DND-41 (cell line): ENCODE measurements at regions not wholly inside any gene's neighbourhood (a gene's known extent, or its start where the extent isn't known, plus 50 kb on each side); places are given as distances from the start of the nearest gene placed in this dataset.

Source experiments
- ATAC-seq: fragments of 200-7000 bp; cut with Tn5 transposase; 3 replicates; pipeline ENCODE4 v1.9.1; 2021; ENCODE audit warnings: low read depth; ENCODE audit not compliant: insufficient read depth
- DNase-seq: peaks from one replicate; pipeline ENCODE4 v3.0.0-alpha.2; 2020
- H2AFZ ChIP-seq: 2 replicates; pipeline ENCODE4 v1.6.0; 2012; ENCODE audit warnings: low read depth, low read length
- H3K27ac ChIP-seq: 2 replicates; pipeline ENCODE4 v1.5.1; 2012; ENCODE audit warnings: low read length, inconsistent platforms
- H3K27me3 ChIP-seq: fragments of 200-600 bp; sonication (generic); 2 replicates; pipeline ENCODE4 v1.6.0; 2012; ENCODE audit warnings: low read length, mild to moderate bottlenecking, inconsistent platforms; ENCODE audit not compliant: insufficient read depth, poor library complexity
- H3K36me3 ChIP-seq: 2 replicates; pipeline ENCODE4 v1.5.1; 2012; ENCODE audit warnings: low read length, inconsistent platforms; ENCODE audit not compliant: insufficient read depth
- H3K4me1 ChIP-seq: 2 replicates; pipeline ENCODE4 v1.5.1; 2012; ENCODE audit warnings: mild to moderate bottlenecking, low read length; ENCODE audit not compliant: insufficient read depth
- H3K4me2 ChIP-seq: 2 replicates; pipeline ENCODE4 v1.6.0; 2012; ENCODE audit warnings: mild to moderate bottlenecking, moderate library complexity, low read length, inconsistent platforms; ENCODE audit not compliant: insufficient read depth
- H3K4me3 ChIP-seq, 2 experiments: fragments of 200-600 bp in 1 of 2; shearing (Covaris generic) in 1 of 2; 2 replicates each; pipeline ENCODE4 v1.5.1; 2012 to 2016; ENCODE audit warnings: inconsistent platforms in 2 of 2, low read length in 2 of 2, mild to moderate bottlenecking in 2 of 2, low read depth in 1 of 2, moderate library complexity in 1 of 2
- H3K79me2 ChIP-seq: 2 replicates; pipeline ENCODE4 v1.6.0; 2012; ENCODE audit warnings: low read length, inconsistent platforms; ENCODE audit not compliant: insufficient read depth
- H3K9ac ChIP-seq: 2 replicates; pipeline ENCODE4 v1.6.0; 2012; ENCODE audit warnings: low read depth, mild to moderate bottlenecking, inconsistent platforms, low read length, moderate library complexity
- H3K9me3 ChIP-seq: 2 replicates; pipeline ENCODE4 v1.5.1; 2012; ENCODE audit warnings: low read length, moderate library complexity, mild to moderate bottlenecking, inconsistent platforms; ENCODE audit not compliant: insufficient read depth, severe bottlenecking
- H4K20me1 ChIP-seq: 2 replicates; pipeline ENCODE4 v1.6.0; 2012; ENCODE audit warnings: low read length; ENCODE audit not compliant: insufficient read depth
- EZH2 ChIP-seq: IDR thresholded peaks from 3 replicates; pipeline ENCODE4 v1.6.1; 2012; ENCODE audit warnings: borderline replicate concordance, low read depth, mild to moderate bottlenecking, moderate library complexity, low read length, inconsistent platforms; ENCODE audit not compliant: severe bottlenecking
- TF ChIP-seq, protein P1 (sequence below): IDR thresholded peaks from 2 replicates; pipeline ENCODE4 v1.5.1; 2012; ENCODE audit warnings: borderline replicate concordance, low read length, moderate library complexity, mild to moderate bottlenecking; ENCODE audit not compliant: poor library complexity, severe bottlenecking; ENCODE audit errors: extremely low read depth

DNA sequence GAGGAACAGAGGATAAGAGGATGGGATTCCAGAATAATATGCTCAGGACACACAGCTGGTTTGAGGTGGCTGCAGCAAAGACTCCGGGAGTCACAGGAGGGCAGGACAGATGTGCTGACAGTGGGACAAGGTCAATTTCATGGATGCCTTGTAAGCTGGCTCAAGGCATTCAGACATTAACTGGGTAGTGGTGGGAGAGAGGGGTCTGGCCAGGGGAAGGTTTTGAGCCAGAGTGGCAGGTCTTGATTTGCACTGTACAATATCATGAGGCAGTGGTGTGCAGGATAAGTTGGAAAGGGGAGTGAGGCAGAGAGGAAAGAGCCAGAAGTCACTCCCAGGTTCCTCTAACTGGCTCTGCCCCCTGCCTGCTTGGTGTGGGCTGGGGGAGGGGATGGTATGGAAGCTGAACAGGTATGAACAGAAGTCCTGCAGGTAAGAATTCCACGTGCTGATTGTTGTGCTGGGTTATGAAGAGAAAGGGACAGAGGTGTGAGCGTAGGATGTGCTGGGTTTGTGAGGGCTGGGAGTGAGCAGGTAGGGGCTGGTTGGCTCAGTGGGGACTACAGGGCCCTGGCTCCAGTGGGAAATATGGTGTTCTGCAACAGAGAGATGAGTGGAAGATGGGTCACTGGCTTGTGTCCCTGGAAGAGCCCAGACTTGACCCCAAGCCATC is 141.7 kb upstream of the COPS8 start:
- Histone ChIP-seq H3K36me3 (no peaks in the 10 kb centered on the region), H3K27ac (no peak overlapping the region), H3K27me3 (no peaks in the 10 kb centered on the region), H3K4me2 (no peak overlapping the region), H3K4me1 (no peaks in the 10 kb centered on the region), H3K9me3 (no peaks in the 10 kb centered on the region), H4K20me1 (no peaks in the 10 kb centered on the region), H3K9ac (no peak overlapping the region), H2AFZ (no peak overlapping the region), H3K79me2 (no peaks in the 10 kb centered on the region), H3K4me3 (no peak overlapping the region)
- ATAC-seq (no peak), DNase-seq (no peak)
- TF ChIP-seq EZH2: no peak
- TF ChIP-seq, protein P1, sequence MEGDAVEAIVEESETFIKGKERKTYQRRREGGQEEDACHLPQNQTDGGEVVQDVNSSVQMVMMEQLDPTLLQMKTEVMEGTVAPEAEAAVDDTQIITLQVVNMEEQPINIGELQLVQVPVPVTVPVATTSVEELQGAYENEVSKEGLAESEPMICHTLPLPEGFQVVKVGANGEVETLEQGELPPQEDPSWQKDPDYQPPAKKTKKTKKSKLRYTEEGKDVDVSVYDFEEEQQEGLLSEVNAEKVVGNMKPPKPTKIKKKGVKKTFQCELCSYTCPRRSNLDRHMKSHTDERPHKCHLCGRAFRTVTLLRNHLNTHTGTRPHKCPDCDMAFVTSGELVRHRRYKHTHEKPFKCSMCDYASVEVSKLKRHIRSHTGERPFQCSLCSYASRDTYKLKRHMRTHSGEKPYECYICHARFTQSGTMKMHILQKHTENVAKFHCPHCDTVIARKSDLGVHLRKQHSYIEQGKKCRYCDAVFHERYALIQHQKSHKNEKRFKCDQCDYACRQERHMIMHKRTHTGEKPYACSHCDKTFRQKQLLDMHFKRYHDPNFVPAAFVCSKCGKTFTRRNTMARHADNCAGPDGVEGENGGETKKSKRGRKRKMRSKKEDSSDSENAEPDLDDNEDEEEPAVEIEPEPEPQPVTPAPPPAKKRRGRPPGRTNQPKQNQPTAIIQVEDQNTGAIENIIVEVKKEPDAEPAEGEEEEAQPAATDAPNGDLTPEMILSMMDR: no peak

DNA sequence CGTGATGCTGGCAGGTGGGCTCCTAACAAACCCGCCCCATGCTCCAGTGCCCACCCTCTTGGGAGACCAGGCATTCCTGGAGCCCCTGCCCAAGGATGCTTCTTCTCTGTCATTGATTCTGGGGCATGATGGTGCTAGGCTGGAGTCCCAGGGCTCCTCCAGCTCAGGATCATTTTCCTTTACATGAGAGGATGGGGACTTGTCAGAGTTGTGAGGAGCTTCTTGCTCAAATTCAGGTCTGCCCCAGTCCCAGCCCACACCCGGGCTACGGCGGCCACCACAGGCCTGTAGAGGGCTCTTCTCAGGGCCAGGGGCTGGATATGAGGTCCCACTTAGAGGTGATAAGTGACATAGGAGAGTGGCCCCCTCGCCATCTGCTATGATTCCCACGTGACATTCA is 141.1 kb upstream of the COPS8 start:
- Histone ChIP-seq H3K27me3 (no peaks in the 10 kb centered on the region), H3K9ac (no peak overlapping the region), H3K4me3 (no peak overlapping the region), H4K20me1 (no peaks in the 10 kb centered on the region), H3K4me1 (no peaks in the 10 kb centered on the region), H3K79me2 (no peaks in the 10 kb centered on the region), H3K4me2 (no peak overlapping the region), H2AFZ (no peak overlapping the region), H3K27ac (no peak overlapping the region), H3K36me3 (no peaks in the 10 kb centered on the region), H3K9me3 (no peaks in the 10 kb centered on the region)
- no peak for ATAC-seq
- no peak for DNase-seq
- TF ChIP-seq, protein P1: no peak
- no peak for TF ChIP-seq EZH2

DNA sequence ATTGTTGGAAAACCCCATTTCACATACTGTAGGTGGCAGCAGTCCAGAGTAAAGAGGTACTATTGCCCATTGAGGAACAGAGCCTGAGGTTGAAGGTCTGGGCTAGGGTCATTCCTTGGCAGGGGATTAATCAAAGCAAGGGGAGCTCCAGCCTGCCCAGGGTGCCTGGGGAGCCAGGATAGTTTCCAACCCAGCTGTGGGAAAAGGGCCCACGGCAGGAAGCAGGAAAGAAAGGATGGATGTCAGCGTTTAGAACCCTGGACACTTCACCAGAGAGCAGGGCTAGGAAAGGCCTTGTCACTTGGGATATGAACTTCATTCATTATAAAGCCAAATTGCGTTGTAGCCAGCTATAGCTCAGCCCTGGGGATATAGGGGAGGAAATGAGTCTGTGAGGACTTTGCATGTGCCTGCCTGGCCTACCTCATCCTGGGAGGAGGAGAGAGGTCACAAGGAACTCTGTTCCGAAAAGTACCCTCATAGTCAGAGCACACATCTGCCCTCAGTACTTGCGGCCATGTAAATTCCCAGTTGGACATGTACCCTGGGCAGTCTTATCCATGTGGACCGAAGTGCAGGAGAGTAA is 140.2 kb upstream of the COPS8 start:
- no peaks in the 10 kb centered on the region for H3K79me2 ChIP-seq
- no peaks in the 10 kb centered on the region for H3K4me1 ChIP-seq
- no peak overlapping the region for H3K9ac ChIP-seq
- H4K20me1 ChIP-seq: no peaks in the 10 kb centered on the region
- H3K4me3 ChIP-seq: no peak overlapping the region
- H3K27ac ChIP-seq: no peak overlapping the region
- no peak for ATAC-seq
- H2AFZ ChIP-seq: no peak overlapping the region
- H3K4me2 ChIP-seq: no peak overlapping the region
- no peaks in the 10 kb centered on the region for H3K9me3 ChIP-seq
- H3K36me3 ChIP-seq: no peaks in the 10 kb centered on the region
- DNase-seq: no peak
- no peak for TF ChIP-seq EZH2
- TF ChIP-seq, protein P1: no peak
- H3K27me3 ChIP-seq: no peaks in the 10 kb centered on the region

DNA sequence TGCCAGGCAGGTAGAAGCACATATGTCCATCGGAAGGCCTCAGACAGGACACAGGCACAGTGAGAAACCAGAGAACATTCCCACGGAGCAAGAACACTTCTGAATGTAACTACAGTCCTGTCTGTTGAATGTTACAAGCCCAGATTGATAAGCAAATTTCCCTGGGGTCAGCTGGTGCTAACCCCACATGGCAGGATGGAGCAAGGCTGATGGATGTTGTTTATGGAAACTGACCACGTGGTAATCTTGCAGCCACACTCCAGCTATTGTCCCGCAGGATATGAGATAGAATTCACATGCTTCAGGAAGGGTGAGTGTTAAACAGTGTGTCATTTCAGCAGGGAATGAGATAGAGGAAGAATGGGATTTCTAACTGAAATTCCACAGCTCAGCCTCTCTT is 138.8 kb upstream of the COPS8 start:
- ATAC-seq: no peak
- Histone ChIP-seq H4K20me1 (no peaks in the 10 kb centered on the region), H2AFZ (no peak overlapping the region), H3K79me2 (no peaks in the 10 kb centered on the region), H3K27ac (no peak overlapping the region), H3K4me1 (no peaks in the 10 kb centered on the region), H3K9ac (no peak overlapping the region), H3K4me2 (no peak overlapping the region), H3K36me3 (no peaks in the 10 kb centered on the region), H3K4me3 (no peak overlapping the region), H3K27me3 (no peaks in the 10 kb centered on the region), H3K9me3 (peaks cover under 1% of the 10 kb centered on the region)
- DNase-seq: no peak
- TF ChIP-seq EZH2: no peak
- TF ChIP-seq, protein P1: no peak
